ENCODE measurements at regions not wholly inside any gene's neighbourhood (a gene's known extent, or its start where the extent isn't known, plus 50 kb on each side); places are given as distances from the start of the nearest gene placed in this dataset.

GRCh38 chr10:9052767-9053166, 998.3 kb downstream of the GATA3 start:
- TF ChIP-seq POLR2AphosphoS5 (IDR thresholded peaks at IDR 0.05; ENCODE audit: insufficient read depth in 1 of 2, low read depth in 1 of 2) (no peak), CTCF (IDR thresholded peaks at IDR 0.05) (no peak), POLR2A (IDR thresholded peaks at IDR 0.05) (no peak)
